ENCODE measurements at regions not wholly inside any gene's neighbourhood (a gene's known extent, or its start where the extent isn't known, plus 50 kb on each side); places are given as distances from the start of the nearest gene placed in this dataset.

DNA sequence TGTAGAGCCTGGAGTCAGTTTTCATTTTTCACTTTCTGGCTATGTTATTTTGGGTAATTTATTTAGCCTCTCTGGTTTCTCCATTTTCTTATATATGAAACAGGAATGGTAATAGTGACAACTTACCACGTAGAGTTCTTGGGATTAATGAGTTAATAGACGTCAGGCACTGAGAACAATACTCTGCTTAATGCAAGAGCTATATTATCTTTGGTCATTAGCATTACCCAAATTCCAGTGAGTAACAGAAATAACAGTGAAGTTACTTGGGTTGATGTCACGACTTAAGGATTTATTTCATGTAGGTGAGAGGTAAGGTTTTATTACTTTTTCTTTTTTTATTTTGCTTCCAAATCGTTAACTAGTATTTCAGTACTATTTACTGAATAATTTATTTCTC is 601.0 kb upstream of the GCFC2 start:
- intact Hi-C loops (cut with DNase I), result no loop called here
- H3K4me3 ChIP-seq, result no peak overlapping the region
- ATAC-seq (no peak), DNase-seq (no peak)
- WGBS, 2 donors, result 17 to 34% methylated on average over 4 of the region's 4 CpGs
- no peak overlapping the region for H3K27ac ChIP-seq
- no peaks in the 10 kb centered on the region for H3K36me3 ChIP-seq (replicated peaks in 1 of 2; ENCODE audit: insufficient read depth in 1 of 2, low read depth in 2 of 2)
- H3K9me3 ChIP-seq, result no peaks in the 10 kb centered on the region
- no peaks in the 10 kb centered on the region for H3K27me3 ChIP-seq
- no peaks in the 10 kb centered on the region for H3K4me1 ChIP-seq
- TF ChIP-seq CTCF (IDR thresholded peaks at IDR 0.05) (no peak), POLR2A (IDR thresholded peaks at IDR 0.05) (no peak)

- intact Hi-C loops (cut with DNase I), result no loop called here
- 55 to 68% methylated on average over 2 of the region's 2 CpGs for WGBS, 2 donors
- DNase-seq, result no peak
Observed at GRCh38 chr2:76310894-76311633, 600.3 kb upstream of the GCFC2 start.

GRCh38 chr2:76307495-76307894 is 596.8 kb upstream of the GCFC2 start:
- Histone ChIP-seq H3K9me3 (no peaks in the 10 kb centered on the region), H3K4me1 (no peaks in the 10 kb centered on the region), H3K4me3 (no peak overlapping the region), H3K27me3 (no peaks in the 10 kb centered on the region), H3K36me3 (replicated peaks in 1 of 2; ENCODE audit: insufficient read depth in 1 of 2, low read depth in 2 of 2) (no peaks in the 10 kb centered on the region), H3K27ac (no peak overlapping the region)
- DNase-seq (no peak), ATAC-seq (no peak)
- intact Hi-C loops (cut with DNase I), result no loop called here
- no peak for TF ChIP-seq CTCF (IDR thresholded peaks at IDR 0.05)
- TF ChIP-seq POLR2A (IDR thresholded peaks at IDR 0.05), result no peak

More at GRCh38 chr2:76310894-76311633, 600.3 kb upstream of the GCFC2 start:
- H3K4me3 ChIP-seq, result no peak overlapping the region
- TF ChIP-seq POLR2A (IDR thresholded peaks at IDR 0.05), result no peak
- no peak for TF ChIP-seq CTCF (IDR thresholded peaks at IDR 0.05)
- H3K27me3 ChIP-seq, result no peaks in the 10 kb centered on the region
- H3K4me1 ChIP-seq, result no peaks in the 10 kb centered on the region
- H3K27ac ChIP-seq, result no peak overlapping the region
- ATAC-seq, result no peak
- H3K36me3 ChIP-seq (replicated peaks in 1 of 2; ENCODE audit: insufficient read depth in 1 of 2, low read depth in 2 of 2), result no peaks in the 10 kb centered on the region
- no peaks in the 10 kb centered on the region for H3K9me3 ChIP-seq

DNA sequence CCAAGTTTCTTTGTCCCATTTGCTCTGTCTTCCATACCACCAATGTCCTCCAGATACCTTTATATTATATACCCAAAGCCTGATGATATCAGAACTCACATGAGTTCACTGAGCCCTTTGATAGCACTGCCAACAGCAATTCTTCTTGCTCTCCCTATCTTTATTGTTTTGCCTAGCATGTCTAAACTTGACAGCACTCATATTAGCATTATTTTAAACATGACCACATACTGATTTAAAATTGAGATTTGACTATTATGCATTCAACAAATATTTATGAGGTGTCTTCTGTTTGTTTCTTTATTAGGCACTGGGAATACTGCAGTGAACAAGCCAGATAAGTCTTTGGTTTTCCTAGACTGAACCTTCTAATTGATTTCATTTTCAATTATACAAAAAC is 587.3 kb upstream of the GCFC2 start:
- H3K27ac ChIP-seq, result no peak overlapping the region
- DNase-seq (no peak), ATAC-seq (no peak)
- H3K4me3 ChIP-seq, result no peak overlapping the region
- no peaks in the 10 kb centered on the region for H3K4me1 ChIP-seq
- intact Hi-C loops (cut with DNase I), result no loop called here
- no peaks in the 10 kb centered on the region for H3K27me3 ChIP-seq
- no peak for TF ChIP-seq POLR2A (IDR thresholded peaks at IDR 0.05)
- TF ChIP-seq CTCF (IDR thresholded peaks at IDR 0.05), result no peak
- H3K36me3 ChIP-seq (replicated peaks in 1 of 2; ENCODE audit: insufficient read depth in 1 of 2, low read depth in 2 of 2), result no peaks in the 10 kb centered on the region
- H3K9me3 ChIP-seq, result no peaks in the 10 kb centered on the region

DNA sequence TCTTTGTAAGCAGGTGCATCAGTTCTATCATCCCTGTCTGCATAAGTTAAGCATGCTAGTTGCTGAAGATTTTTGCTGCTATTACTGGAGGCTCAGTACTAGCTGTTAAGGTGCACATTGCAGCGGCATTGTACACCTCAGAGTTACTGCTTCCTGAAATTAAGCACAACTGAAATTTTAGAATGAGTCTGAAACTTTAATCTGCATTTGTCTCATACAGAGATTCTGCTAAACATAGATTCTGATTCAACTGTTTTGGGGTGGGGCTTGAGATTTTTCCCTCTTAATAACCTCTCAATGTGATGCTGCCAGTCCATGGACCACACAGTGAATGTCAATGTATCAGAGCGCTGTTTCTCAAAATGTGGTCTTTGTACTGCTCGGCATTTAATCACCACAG is 585.7 kb upstream of the GCFC2 start:
- no peaks in the 10 kb centered on the region for H3K36me3 ChIP-seq (replicated peaks in 1 of 2; ENCODE audit: insufficient read depth in 1 of 2, low read depth in 2 of 2)
- ATAC-seq (no peak), DNase-seq (no peak)
- WGBS, 2 donors, result 89 to 91% methylated on average over 3 of the region's 3 CpGs
- H3K4me1 ChIP-seq, result no peaks in the 10 kb centered on the region
- H3K27me3 ChIP-seq, result no peaks in the 10 kb centered on the region
- intact Hi-C loops (cut with DNase I), result no loop called here
- no peaks in the 10 kb centered on the region for H3K9me3 ChIP-seq
- H3K4me3 ChIP-seq, result no peak overlapping the region
- H3K27ac ChIP-seq, result no peak overlapping the region
- TF ChIP-seq CTCF (IDR thresholded peaks at IDR 0.05), result no peak
- no peak for TF ChIP-seq POLR2A (IDR thresholded peaks at IDR 0.05)
